AG20443 (cell line): ENCODE measurements at regions not wholly inside any gene's neighbourhood (a gene's known extent, or its start where the extent isn't known, plus 50 kb on each side); places are given as distances from the start of the nearest gene placed in this dataset.

Experiments
- DNase-seq: peaks from one replicate; pipeline ENCODE4 v3.0.0; 2012; ENCODE audit warnings: low spot score, mixed read lengths

GRCh38 chr11:43626798-43627197 lies 53.7 kb upstream of the HSD17B12 start:
- DNase-seq: no peak
